B cell (primary cell): ENCODE measurements at regions not wholly inside any gene's neighbourhood (a gene's known extent, or its start where the extent isn't known, plus 50 kb on each side); places are given as distances from the start of the nearest gene placed in this dataset.

Experiments used
- ATAC-seq: fragments of 200-7000 bp; cut with Tn5 transposase; one replicate; pipeline ENCODE4 v1.10.0; 2021; ENCODE audit warnings: low read depth, mild to moderate bottlenecking, moderate number of reproducible peaks, moderate library complexity
- CTCF ChIA-PET: fragments of 350-600 bp; sonication (Branson Sonifier 250); formaldehyde crosslinking; loops from one replicate; lab custom pipeline; 2021; ENCODE audit warnings: antibody characterized with exemption, inconsistent platforms; lab: Charles Lee
- POLR2A ChIA-PET: fragments of 350-600 bp; sonication (Branson Sonifier 250); formaldehyde crosslinking; loops from one replicate; lab custom pipeline; 2021; ENCODE audit warnings: antibody characterized with exemption; lab: Charles Lee
- DNase-seq: peaks from one replicate; pipeline ENCODE4 v3.0.0; 2013
- H2AFZ ChIP-seq: 2 replicates; pipeline ENCODE4 v1.6.1; 2012; ENCODE audit warnings: mild to moderate bottlenecking, low read depth, low read length; ENCODE audit not compliant: insufficient read depth, poor library complexity, severe bottlenecking
- H3K27ac ChIP-seq, 2 donors: 1 replicate in 1 of 2; 2 replicates in 1 of 2; pipeline ENCODE4 v1.5.1; 2012 to 2013; ENCODE audit warnings: low read length in 2 of 2, mild to moderate bottlenecking in 2 of 2, moderate library complexity in 1 of 2
- H3K27me3 ChIP-seq, 4 experiments: fragments of 200-600 bp in 1 of 4; sonication (generic) in 1 of 4; replicated peaks in 1 of 4; 1 replicate in 2 of 4; 2 replicates in 2 of 4; pipeline versions ENCODE4 v1.6.1 to v1.7.0; 2013 to 2016; ENCODE audit warnings: low read length in 3 of 4, mild to moderate bottlenecking in 2 of 4, mixed read lengths in 1 of 4, moderate library complexity in 1 of 4; ENCODE audit not compliant: insufficient read depth in 4 of 4, control insufficient read depth in 3 of 4; ENCODE audit errors: control extremely low read depth in 1 of 4
- H3K36me3 ChIP-seq, 2 experiments: replicated peaks in 1 of 2; 1 replicate in 1 of 2; 2 replicates in 1 of 2; pipeline versions ENCODE4 v1.6.1 to v1.7.1; 2013; ENCODE audit warnings: low read length in 1 of 2; ENCODE audit not compliant: insufficient read depth in 2 of 2, control insufficient read depth in 1 of 2; ENCODE audit errors: control extremely low read depth in 1 of 2, extremely low read depth in 1 of 2
- H3K4me1 ChIP-seq, 2 donors: fragments of 200-600 bp in 1 of 2; sonication (generic) in 1 of 2; 1 replicate in 1 of 2; 2 replicates in 1 of 2; pipeline versions ENCODE4 v1.5.1 to v1.6.1; 2013 to 2017; ENCODE audit warnings: low read length in 2 of 2; ENCODE audit not compliant: control insufficient read depth in 2 of 2, insufficient read depth in 2 of 2
- H3K4me2 ChIP-seq: replicated peaks from 2 replicates; pipeline ENCODE3; 2012; ENCODE audit warnings: mild to moderate bottlenecking, low read depth, low read length; ENCODE audit not compliant: poor library complexity, severe bottlenecking
- H3K4me3 ChIP-seq, 5 experiments: fragments of 200-600 bp in 1 of 5; sonication (generic) in 1 of 5; 1 replicate in 3 of 5; 2 replicates in 2 of 5; pipeline versions ENCODE4 v1.5.1 to v1.7.0; 2011 to 2016; ENCODE audit warnings: low read length in 4 of 5, mild to moderate bottlenecking in 4 of 5, low read depth in 2 of 5, control low read depth in 1 of 5, moderate library complexity in 1 of 5; ENCODE audit not compliant: insufficient read depth in 1 of 5; ENCODE audit errors: control extremely low read depth in 1 of 5, extremely low read depth in 1 of 5
- H3K79me2 ChIP-seq: fragments of 200-600 bp; sonication (generic); one replicate; pipeline ENCODE4 v1.6.0; 2016; ENCODE audit warnings: low read length; ENCODE audit not compliant: control insufficient read depth, insufficient read depth
- H3K9ac ChIP-seq: fragments of 200-600 bp; sonication (generic); 2 replicates; pipeline ENCODE4 v1.6.1; 2017; ENCODE audit warnings: mild to moderate bottlenecking, low read length, moderate library complexity
- H3K9me3 ChIP-seq, 3 donors: one replicate each; pipeline versions ENCODE4 v1.6.1 to v1.7.1; 2013; ENCODE audit warnings: low read length in 2 of 3; ENCODE audit not compliant: control insufficient read depth in 2 of 3, insufficient read depth in 1 of 3; ENCODE audit errors: control extremely low read depth in 1 of 3
- H4K20me1 ChIP-seq: 2 replicates; pipeline ENCODE4 v1.6.0; 2012; ENCODE audit warnings: mild to moderate bottlenecking, low read length; ENCODE audit not compliant: insufficient read depth, control insufficient read depth, poor library complexity, severe bottlenecking
- H3K27ac Mint-ChIP-seq: one replicate; pipeline ENCODE4 v1.8.0; 2021; ENCODE audit warnings: mixed read lengths
- H3K27me3 Mint-ChIP-seq: one replicate; pipeline ENCODE4 v1.8.0; 2021; ENCODE audit warnings: mixed read lengths
- H3K4me1 Mint-ChIP-seq: one replicate; pipeline ENCODE4 v1.8.0; 2021; ENCODE audit warnings: mixed read lengths
- H3K4me3 Mint-ChIP-seq: one replicate; pipeline ENCODE4 v1.8.0; 2021; ENCODE audit warnings: mixed read lengths
- H3K9me3 Mint-ChIP-seq: one replicate; pipeline ENCODE4 v1.8.0; 2022; ENCODE audit warnings: mixed read lengths; ENCODE audit not compliant: insufficient read depth
- CTCF ChIP-seq: fragments of 200-600 bp; IDR thresholded peaks from one replicate; pipeline ENCODE4 v1.8.0; 2022; ENCODE audit warnings: antibody characterized with exemption, mild to moderate bottlenecking
- EZH2 ChIP-seq: IDR thresholded peaks from 2 replicates; pipeline ENCODE4 v1.6.1; 2012; ENCODE audit warnings: borderline replicate concordance, low read depth, mild to moderate bottlenecking, moderate library complexity, low read length; ENCODE audit not compliant: insufficient read depth, poor library complexity, severe bottlenecking
- WGBS: methylation state at CpG from one replicate; pipeline ENCODE4 v1.1.5; 2013; ENCODE audit warnings: missing lambda C conversion rate; ENCODE audit not compliant: insufficient coverage; 5-methylcytosine and 5-hydroxymethylcytosine counted together
- intact Hi-C: fragments of 100-400 bp; cut with micrococcal nuclease; formaldehyde crosslinking; loops from one replicate; pipeline ENCODE4 v1.10.0; 2022

- H3K27ac ChIP-seq, result no peak overlapping the region
- POLR2A ChIA-PET, result no interaction called here
- no peak for ATAC-seq
- H2AFZ ChIP-seq, result no peak overlapping the region
- 80% methylated on average over 1 of the region's 2 CpGs for WGBS
- no peak for DNase-seq
- H3K27me3 ChIP-seq, result peaks cover 0 to 4% (median 2%) of the 10 kb centered on the region in 4 experiments
- Mint-ChIP-seq H3K27ac (no peak overlapping the region), H3K9me3 (no peaks in the 10 kb centered on the region), H3K4me1 (no peaks in the 10 kb centered on the region), H3K4me3 (no peak overlapping the region), H3K27me3 (peaks cover 25% of the 10 kb centered on the region)
- no peak overlapping the region for H3K4me3 ChIP-seq
- H3K79me2 ChIP-seq, result no peaks in the 10 kb centered on the region
- H4K20me1 ChIP-seq, result no peaks in the 10 kb centered on the region
- H3K9me3 ChIP-seq, result no peaks in the 10 kb centered on the region
- intact Hi-C loops, result no loop called here
- CTCF ChIA-PET, result no interaction called here
- no peaks in the 10 kb centered on the region for H3K4me1 ChIP-seq
- H3K4me2 ChIP-seq, result no peak overlapping the region
- TF ChIP-seq CTCF (no peak), EZH2 (no peak)
- no peaks in the 10 kb centered on the region for H3K36me3 ChIP-seq
- no peak overlapping the region for H3K9ac ChIP-seq
Measured at GRCh38 chr1:181405584-181405983, 77.7 kb upstream of the CACNA1E start.

GRCh38 chr1:181406989-181407388, 76.3 kb upstream of the CACNA1E start:
- Histone ChIP-seq H3K4me3 (no peak overlapping the region), H3K4me1 (no peaks in the 10 kb centered on the region), H3K27ac (no peak overlapping the region), H4K20me1 (no peaks in the 10 kb centered on the region), H3K36me3 (no peaks in the 10 kb centered on the region), H2AFZ (no peak overlapping the region), H3K27me3 (peaks cover 0 to 4% (median 2%) of the 10 kb centered on the region in 4 experiments), H3K9me3 (no peaks in the 10 kb centered on the region), H3K79me2 (no peaks in the 10 kb centered on the region), H3K9ac (no peak overlapping the region), H3K4me2 (no peak overlapping the region)
- Mint-ChIP-seq H3K27me3 (peaks cover 22% of the 10 kb centered on the region), H3K9me3 (no peaks in the 10 kb centered on the region), H3K4me1 (no peaks in the 10 kb centered on the region), H3K4me3 (no peak overlapping the region), H3K27ac (no peak overlapping the region)
- ChIA-PET CTCF (no interaction called here), POLR2A (no interaction called here)
- no CpG with 5 or more reads among the region's 2 CpGs for WGBS
- DNase-seq (no peak), ATAC-seq (no peak)
- TF ChIP-seq CTCF, result no peak
- intact Hi-C loops, result no loop called here
